ENCODE measurements at regions not wholly inside any gene's neighbourhood (a gene's known extent, or its start where the extent isn't known, plus 50 kb on each side); places are given as distances from the start of the nearest gene placed in this dataset.
A peak's percentile ranks its signal among the peaks of the same experiment; 100 is the strongest.
"Not testable (repeated sequence)": the region's sequence is repeated elsewhere in the genome, so short reads cannot be mapped to it uniquely, and the experiment has no call there.

GRCh38 chr13:83073930-83074329 lies 808.3 kb downstream of the SLITRK1 start:
- Histone ChIP-seq H3K18ac (ENCODE audit: low read depth, low read length) (peak overlapping the region; percentile 80; the same call in 1 of the 2 replicates), H2BK5ac (ENCODE audit: low read depth, low read length, poor library complexity, severe bottlenecking) (peak overlapping the region; percentile 94), H2BK120ac (ENCODE audit: low read depth, low read length) (peak overlapping the region; percentile 94), H4K91ac (ENCODE audit: insufficient read depth, low read depth, low read length) (peak overlapping the region; percentile 88; the same call in 1 of the 2 replicates), H3K23ac (ENCODE audit: low read depth, low read length) (peak overlapping the region; percentile 97), H2AK5ac (ENCODE audit: low read depth, low read length) (0 out of 2 replicates have a peak overlapping the region, but pooled peaks have one; percentile 80), H4K8ac (ENCODE audit: low read depth in 2 of 2, low read length in 2 of 2) (peak overlapping the region; percentile 83 to 89), H2BK15ac (ENCODE audit: low read depth, low read length) (peak overlapping the region; percentile 74; the same call in 1 of the 3 replicates), H2AK9ac (replicated peaks; ENCODE audit: low read depth, low read length, poor library complexity) (peak overlapping the region; percentile 23), H2AFZ (replicated peaks; ENCODE audit: low read length, poor library complexity) (peak overlapping the region; percentile 56), H3K4ac (ENCODE audit: low read depth, low read length) (peak overlapping the region; percentile 53; the same call in 1 of the 2 replicates), H4K5ac (ENCODE audit: low read depth, low read length) (peak overlapping the region; percentile 37; the same call in 1 of the 2 replicates), H2BK20ac (ENCODE audit: low read depth, low read length) (peak overlapping the region; percentile 88; the same call in 1 of the 2 replicates), H3K14ac (replicated peaks; ENCODE audit: low read depth, low read length) (peak overlapping the region; percentile 91)
- H3K79me1 ChIP-seq (ENCODE audit: low read depth in 1 of 2, low read length in 2 of 2); H3K56ac ChIP-seq (ENCODE audit: extremely low read depth, insufficient read depth, low read length); POLR2A ChIA-PET (ENCODE audit: unreplicated experiment); H3K9me1 ChIP-seq (ENCODE audit: insufficient read depth, low read length); BruUV-seq (replicated peaks); H3K36me3 ChIP-seq (ENCODE audit: control insufficient read depth, insufficient read depth, low read length); in situ Hi-C loops (cut with MboI; ENCODE audit: low sequenced_read_pairs); dilution Hi-C loops (cut with HindIII; ENCODE audit: low sequenced_read_pairs, unreplicated experiment); H3K4me1 ChIP-seq (ENCODE audit: control insufficient read depth, insufficient read depth, low read length); intact Hi-C loops (cut with micrococcal nuclease); CTCF ChIA-PET; H3K9ac ChIP-seq (ENCODE audit: low read depth, low read length); H3K4me3 ChIP-seq (ENCODE audit: insufficient read depth, low read depth, low read length); H3K9me3 ChIP-seq (ENCODE audit: control insufficient read depth, insufficient read depth, low read length); H3K27me3 ChIP-seq (ENCODE audit: control insufficient read depth, insufficient read depth, low read length); H3K4me2 ChIP-seq (ENCODE audit: low read depth, low read length); H4K20me1 ChIP-seq (ENCODE audit: insufficient read depth, low read length); H3K27ac ChIP-seq (ENCODE audit: insufficient read depth, low read length): not testable (repeated sequence)
- peak; percentile 88 for ATAC-seq (ENCODE audit: low read depth)
- peak; percentile 53 for TF ChIP-seq CEBPB (IDR thresholded peaks at IDR 0.05; ENCODE audit: low read depth, low read length)
- peak; percentile 47 for DNase-seq

Measured in IMR-90 (cell line).